HG02678 (cell line): ENCODE measurements at regions not wholly inside any gene's neighbourhood (a gene's known extent, or its start where the extent isn't known, plus 50 kb on each side); places are given as distances from the start of the nearest gene placed in this dataset.

ENCODE experiments used
- ATAC-seq: cut with Tn5 transposase; IDR thresholded peaks from one replicate; pipeline ENCODE4 v1.9.1; 2021; ENCODE audit warnings: mild to moderate bottlenecking, moderate library complexity; ENCODE audit not compliant: unreplicated experiment

DNA sequence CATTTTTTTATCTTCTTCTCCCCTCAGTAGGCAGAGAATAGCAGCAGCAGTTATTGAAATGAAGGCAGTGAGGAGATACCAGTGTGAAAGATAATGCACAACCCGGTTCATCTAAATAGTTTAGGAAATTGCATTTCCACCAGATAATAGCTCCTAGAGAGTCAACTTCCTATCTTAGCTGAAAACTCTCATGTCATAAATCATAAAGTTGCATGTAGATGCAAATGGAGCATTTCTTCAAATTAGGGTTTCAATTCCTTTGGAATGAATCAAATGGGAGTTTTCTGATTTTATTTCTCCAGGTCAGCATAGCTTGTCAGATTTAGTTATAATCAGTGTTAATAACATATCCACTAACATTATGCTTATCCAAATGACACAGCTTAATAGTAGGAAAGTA, 335.3 kb downstream of the CNTNAP4 start:
- ATAC-seq = no peak

DNA sequence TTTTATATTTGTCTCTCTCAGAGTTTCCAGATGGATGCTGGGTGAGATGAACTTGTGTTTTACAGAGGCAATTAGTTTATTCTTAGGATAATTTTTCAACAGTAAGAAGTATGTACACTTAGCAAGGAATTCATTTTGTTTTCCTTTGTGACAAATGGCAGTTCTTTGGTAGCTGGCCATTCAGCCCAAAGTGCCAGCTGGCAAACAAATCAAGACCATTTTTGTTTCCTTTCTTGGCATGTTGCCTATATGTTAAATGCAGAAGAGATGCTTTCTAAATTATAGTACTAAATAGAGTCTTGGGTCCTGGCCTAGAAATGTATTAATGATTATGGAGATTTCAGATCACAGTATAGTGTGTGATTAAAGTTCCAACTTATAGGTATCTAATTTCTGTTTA, 337.1 kb downstream of the CNTNAP4 start:
- ATAC-seq = no peak

DNA sequence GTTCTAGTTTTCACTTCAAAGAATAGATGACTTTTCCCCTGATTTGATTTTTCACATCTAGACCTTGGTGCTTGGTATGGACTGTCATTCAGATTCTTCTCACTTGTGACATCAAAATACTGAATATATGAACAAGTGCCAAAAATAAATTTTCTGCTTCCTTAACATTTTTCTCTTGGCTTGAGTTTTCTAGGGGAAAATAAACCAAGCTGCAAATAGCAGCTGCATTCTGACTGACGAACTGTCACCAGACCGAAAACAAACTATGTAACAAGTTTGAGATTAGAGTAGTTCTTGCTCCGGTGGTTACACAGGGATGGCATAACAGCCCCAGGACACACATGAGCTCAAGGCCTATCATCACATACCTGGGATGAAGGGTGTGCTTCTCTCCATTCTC, 345.7 kb downstream of the CNTNAP4 start:
- ATAC-seq = no peak

DNA sequence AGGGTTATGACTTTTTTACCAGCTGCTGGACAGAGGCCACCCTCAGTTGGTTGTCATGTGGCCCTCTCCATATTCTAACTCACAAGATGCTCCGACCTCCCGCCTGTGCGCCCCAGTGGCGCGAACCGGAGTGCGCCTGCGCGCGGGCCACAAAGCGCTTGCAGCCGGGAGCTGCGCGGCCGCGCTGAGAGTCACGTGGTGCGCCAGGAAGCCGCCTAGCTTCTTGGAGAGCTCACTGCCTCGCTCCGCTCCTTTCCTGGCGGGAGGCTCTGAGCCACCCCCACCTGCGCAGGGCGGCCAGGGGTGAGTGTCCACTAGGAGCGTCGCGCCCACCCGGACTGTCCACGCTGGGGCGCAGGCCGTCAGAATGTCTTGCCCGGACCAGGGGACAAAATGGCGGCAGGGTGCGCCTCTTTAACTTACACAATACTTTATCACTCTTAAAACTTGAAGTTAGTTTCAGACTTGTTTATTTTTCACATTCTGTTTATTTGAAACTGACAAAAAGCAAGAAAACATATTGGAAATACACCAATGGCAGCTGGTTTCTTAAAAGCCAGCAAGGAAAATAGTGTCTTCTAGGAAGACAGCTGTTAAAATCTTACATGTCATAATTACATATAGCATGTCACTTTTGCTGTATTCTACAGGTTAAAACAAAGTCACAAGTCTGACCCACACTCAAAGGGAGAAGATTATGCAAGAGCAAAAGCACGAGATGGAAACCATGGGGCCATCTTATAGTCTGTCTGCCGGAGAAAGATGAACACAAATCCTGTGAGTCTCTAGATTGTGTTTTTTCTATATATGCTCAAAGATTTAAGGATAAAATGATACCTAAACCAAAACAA, 357.9 kb downstream of the CNTNAP4 start:
- ATAC-seq = no peak

DNA sequence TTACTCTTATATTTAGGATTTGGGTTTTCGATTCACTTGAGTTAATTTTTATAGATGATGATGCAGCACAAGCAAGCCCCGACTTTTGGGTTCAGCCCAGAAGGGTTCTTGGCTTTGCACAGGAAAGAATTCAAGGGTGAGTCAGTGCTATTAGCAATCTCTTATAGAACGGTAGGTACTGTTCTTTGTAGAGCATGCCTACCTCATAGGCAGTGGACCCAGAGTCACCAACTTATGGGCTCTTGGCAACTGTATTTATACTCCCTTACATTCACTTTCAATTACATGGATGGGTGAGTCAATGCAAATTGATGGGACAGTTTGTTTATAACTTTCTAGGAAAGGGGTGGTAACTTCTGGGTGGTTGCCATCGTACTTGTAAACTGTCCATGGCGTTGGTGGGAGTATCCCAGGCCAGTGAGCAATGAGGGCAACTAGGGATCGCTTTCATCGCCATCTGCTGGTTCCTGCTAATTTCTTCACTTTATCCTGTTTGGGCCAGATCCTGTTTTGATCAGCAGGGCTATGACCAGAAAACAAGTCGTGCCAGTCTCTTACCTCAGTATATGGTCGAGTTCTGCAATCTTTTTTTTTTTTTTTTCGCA, 362.6 kb downstream of the CNTNAP4 start:
- ATAC-seq = no peak

DNA sequence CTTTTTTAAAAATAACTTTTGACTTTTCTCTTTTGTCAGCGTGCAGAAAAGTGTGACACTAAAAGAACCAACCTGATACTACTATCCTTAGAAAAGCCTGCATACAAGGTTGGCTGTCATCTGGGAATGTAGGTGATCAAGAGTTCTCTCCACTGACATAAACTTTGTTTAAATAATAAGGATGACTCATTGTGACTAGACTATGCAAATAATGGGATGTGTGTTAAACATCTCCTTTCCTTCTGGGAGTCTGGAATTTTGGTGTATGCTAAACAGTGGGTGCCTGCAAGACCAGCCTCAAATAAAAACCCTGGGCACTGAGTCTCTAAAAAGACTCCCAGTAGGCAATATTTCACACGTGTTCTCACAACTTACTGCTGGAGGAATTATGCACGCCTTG, 373.4 kb downstream of the CNTNAP4 start:
- no peak for ATAC-seq

DNA sequence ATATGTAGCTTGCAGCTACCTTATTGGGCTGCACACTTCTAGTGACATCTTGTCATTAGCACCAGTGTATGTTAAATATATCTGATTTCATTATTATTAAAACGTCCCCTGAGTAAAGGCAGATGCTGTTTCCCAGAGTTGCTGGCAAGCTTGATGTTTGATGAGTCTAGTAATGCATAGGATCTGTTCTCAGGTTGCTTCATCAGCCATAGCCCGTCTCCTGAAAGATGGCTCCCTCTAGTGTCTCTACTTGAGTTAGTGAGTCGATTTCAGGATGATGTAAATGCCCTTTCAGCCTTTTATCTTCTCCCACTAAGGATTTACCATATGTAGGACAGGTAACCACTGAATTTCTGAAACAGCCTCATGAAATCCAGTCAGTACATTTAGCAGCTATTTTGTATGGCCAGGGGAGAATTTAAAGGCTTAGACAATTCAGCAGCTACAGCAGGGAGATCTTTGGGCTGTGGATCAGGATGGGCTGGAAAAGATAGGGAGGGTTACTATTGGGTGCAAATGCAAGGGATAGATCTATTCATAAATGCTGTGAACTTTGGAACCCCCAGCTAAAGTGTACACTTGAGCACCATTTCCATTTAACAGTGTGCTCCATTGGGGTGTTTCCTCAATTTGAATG, 376.3 kb downstream of the CNTNAP4 start:
- ATAC-seq = peak; percentile 63

DNA sequence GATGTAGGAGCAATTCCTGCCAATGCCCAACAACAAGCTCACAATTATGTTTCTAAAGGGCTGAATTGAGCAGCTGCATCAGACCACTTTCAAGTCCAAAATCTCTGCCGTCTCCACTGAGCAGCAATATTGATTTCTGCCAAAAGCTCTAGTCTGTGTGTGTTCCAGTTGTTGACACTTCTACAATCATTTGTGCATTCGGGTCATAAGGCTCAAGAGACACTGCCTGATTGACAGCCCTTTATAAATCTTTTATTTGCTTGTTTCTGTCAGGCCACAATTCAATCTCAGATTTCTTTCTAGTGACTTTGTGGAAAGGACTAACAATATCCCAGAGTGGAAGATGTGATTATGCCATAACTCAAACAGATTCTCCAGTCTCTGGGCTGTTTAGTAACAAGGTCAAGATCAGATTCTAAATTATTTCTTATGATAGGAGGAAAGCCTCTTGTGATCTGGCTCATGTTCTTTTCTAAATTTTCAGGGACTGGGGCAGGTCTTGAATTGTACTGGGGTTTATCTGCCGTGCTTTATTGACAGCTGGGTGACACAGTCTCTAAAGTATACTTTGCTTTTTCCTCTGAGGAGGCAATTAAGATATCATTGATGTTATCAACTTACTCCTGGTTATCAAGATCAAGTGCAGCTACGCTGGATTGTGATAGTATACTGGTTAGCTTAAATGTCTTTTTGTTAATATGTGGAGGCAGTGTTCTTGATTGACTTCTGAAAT, 377.1 kb downstream of the CNTNAP4 start:
- ATAC-seq = no peak

DNA sequence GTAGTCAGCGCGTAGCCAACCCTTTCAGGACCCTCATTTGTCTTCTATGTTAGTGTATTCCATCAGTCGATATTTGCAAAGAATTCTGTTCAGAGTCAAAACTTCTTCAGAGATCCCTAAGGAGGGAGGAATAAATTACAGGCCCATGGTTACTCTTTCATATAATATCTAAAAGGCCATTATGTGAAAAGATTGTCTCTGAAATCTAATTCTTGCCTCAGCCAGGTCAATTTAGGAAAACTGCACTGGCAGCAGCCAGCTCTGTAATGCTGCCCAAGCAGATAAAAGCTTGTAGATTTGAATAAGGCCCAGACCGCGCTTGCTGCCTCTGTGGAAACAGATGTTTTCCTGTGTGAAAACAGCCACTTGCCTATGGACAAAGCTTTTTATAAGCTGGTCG, 379.8 kb downstream of the CNTNAP4 start:
- ATAC-seq = no peak

DNA sequence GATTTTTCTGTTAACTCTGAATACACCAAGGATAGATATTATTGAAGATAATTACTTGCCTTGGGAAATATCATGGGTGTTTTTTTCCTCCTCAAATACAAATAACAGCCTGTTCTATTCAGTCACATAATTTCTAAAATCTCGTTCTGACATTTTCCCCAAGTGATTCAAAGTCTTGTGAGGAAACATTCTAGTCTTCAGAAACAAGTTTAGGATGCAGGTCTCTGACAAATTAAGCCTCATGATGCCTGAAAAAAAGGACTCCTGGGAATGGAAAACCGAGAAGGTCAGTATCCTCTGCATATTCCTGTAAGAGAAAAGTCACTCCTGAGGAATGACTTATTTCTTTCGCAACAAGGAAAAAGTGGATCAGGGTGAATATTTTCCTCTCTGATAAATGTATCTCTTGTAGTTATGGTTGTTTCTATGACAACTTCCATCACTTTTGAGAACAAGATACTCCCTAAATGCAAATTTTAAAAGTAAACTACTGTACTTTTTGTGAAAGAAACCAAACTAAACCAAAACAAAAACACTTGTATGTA, 384.6 kb downstream of the CNTNAP4 start:
- ATAC-seq = no peak

DNA sequence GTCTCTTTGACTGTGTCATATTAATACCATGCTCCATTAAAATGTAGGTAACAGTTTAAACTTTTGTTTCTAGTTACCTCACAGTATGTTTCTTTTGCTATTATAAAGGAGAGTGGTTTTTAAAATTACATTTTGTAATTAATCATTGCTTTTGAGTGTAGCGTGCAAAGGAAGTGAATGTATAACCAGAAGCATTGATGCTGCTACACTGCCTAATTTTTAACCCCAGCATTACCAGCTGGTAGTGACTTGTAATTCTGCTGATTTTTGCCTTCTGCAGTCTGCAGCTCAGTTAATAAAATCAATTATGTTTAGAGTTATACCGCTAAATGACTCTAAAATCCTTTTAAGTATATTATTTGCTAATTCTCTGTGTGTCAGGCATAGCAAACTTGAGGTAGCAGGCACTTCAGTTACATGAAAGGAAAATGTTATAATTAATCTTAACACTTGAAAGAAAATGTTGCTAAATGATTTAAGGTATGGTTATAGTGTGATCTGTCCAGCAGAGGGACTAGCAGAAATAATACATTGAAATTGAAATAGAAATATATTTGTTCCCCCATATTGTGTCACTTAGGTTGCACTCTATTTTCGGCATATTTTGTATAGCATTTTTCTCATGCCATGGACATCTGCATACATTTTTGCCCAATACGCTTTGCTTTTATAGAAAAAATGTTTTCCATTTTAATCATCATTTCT, 388.5 kb downstream of the CNTNAP4 start:
- no peak for ATAC-seq

DNA sequence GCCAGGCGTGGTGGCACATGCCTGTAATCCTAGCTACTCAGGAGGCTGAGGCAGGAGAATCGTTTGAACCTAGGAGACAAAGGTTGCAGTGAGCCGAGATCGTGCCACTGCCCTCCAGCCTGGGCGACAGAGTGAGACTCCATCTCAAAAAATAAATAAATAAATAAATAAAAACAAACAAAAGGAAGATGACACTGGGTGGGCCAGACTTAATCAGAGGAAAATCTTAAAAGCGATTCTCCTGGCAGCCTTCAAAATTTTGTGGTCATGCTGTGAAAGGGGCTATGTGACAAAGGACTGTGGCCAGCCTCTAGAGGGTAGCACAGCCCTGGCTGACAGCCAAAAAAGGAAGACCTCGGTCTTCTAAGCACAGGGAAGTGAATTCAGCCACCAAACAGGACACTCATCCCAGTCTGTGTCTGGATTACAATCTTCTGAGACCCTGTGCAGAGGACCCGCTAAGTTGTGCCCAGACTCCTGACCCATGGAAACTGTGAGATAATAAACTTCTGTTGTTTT, 391.1 kb downstream of the CNTNAP4 start:
- no peak for ATAC-seq

DNA sequence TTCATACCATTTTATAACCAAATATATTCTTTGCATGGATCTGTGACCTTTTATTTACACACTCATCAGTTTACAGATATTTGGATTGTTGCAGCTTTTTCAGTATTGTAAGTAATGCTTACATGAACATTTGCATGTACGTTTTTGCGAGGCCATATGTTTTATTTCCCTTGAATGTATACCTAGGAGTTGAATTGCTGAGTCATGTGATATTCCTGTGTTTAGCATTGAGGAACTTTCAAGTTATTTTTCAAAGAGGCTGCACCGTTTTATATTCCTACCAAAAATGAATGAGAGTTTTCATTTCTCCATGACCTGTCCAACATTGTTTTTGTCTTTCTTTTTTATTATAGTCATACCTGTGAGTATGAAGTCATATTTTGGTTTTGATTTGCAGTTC, 392.1 kb downstream of the CNTNAP4 start:
- ATAC-seq = no peak

DNA sequence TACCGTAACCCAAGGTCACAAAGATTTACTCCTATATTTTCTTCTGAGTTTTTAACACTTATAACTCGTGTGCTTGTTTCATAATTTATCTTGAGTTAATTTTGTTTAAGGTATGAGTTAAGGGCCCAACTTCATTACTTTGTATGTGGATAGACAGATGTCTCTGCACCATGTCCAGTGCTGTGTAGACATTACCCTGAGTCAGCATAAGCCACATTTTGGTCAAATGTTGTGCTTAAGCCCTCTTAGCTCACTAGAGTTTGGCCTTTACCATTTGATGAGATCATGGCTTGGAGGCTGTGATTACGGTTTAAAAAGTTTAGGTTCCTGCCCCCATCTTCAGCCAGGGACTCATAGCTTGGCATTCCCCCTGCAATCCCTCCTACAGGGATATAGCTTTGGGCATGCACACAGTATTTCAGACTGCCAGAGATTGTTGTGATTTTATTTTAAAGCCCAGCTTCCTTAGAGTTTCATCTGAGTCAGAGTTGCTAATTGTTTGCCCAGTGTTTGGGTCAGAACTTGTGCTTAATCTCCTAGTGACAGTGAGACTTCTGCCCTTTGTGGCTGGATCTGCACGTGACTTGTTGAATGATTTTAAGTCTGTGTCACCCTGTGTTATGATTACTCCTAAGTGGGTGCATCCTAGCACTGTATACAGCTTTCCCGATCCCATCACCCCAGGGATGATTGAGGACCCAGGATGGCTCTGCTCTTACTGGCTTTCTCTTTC, 393.1 kb downstream of the CNTNAP4 start:
- ATAC-seq = no peak

DNA sequence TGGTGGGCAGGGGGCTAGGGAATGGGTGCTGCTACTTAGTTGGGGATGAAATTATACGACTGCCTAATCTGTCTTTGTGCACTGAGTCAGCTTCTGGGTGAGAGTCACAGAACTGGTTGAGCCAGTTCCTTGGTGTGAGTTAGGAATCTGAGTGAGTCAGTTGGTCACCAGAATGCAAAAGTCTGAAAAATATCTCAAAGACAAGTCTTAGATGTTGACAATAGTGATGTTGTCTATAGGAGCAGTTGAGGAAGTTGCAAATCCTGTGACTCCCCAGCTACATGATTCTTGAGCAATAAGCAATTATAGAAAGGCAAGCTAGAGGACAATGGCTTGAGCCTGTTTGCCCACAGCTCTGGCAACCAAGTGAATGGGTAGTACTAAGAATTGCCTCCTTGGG, 399.2 kb downstream of the CNTNAP4 start:
- ATAC-seq = no peak

DNA sequence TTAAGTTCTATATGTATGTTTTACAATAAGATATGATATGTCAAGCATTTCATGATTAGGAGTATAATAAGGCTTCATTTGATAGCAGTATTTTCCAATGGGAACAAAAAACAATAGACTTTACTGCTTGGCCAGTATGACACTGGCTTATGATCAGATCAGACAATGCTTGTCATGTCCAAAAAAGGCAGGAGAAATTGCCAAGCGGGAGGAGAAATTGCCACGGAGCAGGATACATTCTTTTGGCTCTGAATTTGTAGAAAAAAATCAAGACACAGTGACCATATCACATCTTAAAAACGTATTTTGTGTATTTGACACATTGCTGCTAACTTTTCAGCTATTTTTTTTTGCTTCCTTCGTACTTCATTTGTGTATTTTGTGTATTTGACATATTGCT, 404.1 kb downstream of the CNTNAP4 start:
- ATAC-seq = no peak

DNA sequence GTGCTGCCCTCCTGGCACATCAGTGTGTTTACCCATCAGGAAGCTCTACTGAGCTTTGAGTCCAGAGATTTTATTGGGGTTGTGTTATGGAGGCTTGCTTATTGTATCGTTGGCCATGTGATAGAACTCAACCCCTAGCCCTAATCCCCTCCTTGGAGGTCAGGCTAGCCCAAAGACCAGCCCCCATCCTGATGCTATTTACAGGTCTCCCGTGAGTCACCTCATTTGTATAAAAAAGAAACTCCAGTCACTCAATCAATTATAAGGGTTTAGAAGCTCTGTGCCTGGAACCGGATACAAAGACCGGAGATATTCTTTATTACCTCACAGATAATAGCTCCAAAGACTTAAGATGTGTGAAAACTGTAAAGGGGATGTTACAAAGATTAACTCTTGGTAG, 405.9 kb downstream of the CNTNAP4 start:
- no peak for ATAC-seq

DNA sequence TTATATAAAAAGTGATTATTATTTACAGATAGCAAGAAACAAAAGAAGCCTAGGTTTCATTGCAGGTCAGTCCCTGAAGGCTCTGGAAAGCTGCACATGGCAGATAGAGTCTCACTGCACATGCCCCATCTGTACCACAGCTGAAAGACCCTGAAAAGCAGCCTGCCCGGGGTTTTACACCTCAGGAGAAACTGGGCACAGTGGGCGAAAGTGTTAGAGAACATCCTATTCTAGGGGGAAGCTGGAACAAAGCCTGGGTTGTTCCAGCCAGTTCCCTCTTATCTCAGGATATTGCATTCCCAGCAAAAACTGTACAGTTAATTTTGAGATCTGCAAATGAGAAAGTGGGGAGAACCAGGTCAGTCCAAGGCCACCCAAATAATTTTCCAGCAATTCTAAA, 419.7 kb downstream of the CNTNAP4 start:
- ATAC-seq = no peak

DNA sequence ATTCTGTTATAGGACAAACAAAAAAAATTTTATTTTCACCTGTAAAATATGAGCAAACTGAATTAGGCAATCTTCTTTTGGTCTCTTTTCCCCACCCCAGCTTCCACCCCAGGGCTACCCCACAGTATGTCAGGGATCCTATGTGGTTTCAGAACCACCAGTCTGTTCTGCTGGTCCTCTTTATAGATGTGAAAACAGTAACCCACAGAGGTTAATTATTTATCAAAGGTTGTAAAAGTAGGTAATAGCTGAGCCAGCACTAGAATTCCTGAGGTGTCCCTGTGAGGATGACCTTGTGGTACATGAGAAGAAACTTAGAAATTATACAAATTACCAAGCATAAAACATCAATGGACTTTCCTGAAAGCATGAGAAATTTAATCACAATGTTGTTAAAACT, 428.7 kb downstream of the CNTNAP4 start:
- no peak for ATAC-seq

DNA sequence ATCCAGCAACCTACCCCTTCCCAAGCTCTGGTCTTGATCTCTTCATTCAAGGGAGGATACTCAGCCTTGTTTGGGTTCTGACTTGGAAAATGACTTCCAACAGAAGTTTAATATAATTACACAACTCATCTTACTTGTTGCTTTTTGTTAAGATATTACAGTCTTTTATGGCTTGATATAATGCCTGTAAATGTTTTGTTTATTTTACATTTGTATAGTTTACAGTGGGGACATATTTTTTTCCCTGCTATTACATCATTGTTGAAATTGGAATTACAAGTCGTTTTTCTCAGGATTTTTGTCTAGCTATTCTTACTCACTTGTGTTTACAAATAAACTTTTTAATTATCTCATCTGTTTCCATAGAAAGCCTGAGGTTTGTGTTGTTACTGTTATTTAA, 436.0 kb downstream of the CNTNAP4 start:
- no peak for ATAC-seq
